Choroid plexus epithelial cell (primary cell): ENCODE measurements at regions not wholly inside any gene's neighbourhood (a gene's known extent, or its start where the extent isn't known, plus 50 kb on each side); places are given as distances from the start of the nearest gene placed in this dataset.

ENCODE experiments used
- DNase-seq: peaks from one replicate; pipeline ENCODE4 v3.0.0-alpha.2; 2010; ENCODE audit warnings: low read depth
- H3K4me3 ChIP-seq: 2 replicates; pipeline ENCODE4 v1.5.1; 2011; ENCODE audit warnings: low read depth, mild to moderate bottlenecking, control low read depth, low read length, moderate library complexity
- CTCF ChIP-seq: conservative IDR thresholded peaks from 2 replicates; pipeline ENCODE4 v1.5.1; 2011; ENCODE audit warnings: low read depth, mild to moderate bottlenecking, control low read depth, inconsistent platforms, low read length, moderate library complexity

DNA sequence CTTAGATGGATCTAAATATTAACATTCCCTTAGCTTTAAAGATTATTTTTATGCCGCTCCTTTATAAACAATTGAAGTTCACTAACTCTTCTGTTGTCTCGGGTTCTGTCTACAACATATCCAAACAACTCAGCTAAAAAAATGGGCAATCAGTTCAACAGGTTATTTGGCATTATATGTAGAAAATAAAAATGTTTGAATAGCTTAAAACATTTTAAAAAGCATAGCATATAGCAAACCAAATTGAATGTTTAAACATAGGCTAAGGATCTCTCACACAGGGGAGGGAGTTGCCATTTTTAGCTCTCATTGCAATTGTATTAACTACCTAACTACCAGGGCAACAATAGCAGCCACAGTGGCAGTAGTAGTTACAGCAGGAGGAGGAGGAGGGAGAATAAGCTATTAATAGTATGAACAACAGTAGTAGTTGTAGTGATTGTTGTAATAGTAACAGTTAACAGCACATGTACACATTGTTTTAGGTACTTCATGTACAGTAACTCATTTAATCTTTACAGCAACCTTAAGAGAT, 404.2 kb downstream of the KCNRG start:
- no peak for TF ChIP-seq CTCF
- no peak overlapping the region for H3K4me3 ChIP-seq
- DNase-seq = no peak

- no peak overlapping the region for H3K4me3 ChIP-seq
- TF ChIP-seq CTCF = no peak
- DNase-seq = no peak
These were observed 404.7 kb downstream of the KCNRG start for GRCh38 chr13:50419896-50420295.

GRCh38 chr13:50420718-50421472, 405.7 kb downstream of the KCNRG start:
- no peak for TF ChIP-seq CTCF
- DNase-seq = no peak
- no peak overlapping the region for H3K4me3 ChIP-seq

GRCh38 chr13:50421473-50422130, 406.4 kb downstream of the KCNRG start:
- no peak for TF ChIP-seq CTCF
- H3K4me3 ChIP-seq = no peak overlapping the region
- no peak for DNase-seq

DNA sequence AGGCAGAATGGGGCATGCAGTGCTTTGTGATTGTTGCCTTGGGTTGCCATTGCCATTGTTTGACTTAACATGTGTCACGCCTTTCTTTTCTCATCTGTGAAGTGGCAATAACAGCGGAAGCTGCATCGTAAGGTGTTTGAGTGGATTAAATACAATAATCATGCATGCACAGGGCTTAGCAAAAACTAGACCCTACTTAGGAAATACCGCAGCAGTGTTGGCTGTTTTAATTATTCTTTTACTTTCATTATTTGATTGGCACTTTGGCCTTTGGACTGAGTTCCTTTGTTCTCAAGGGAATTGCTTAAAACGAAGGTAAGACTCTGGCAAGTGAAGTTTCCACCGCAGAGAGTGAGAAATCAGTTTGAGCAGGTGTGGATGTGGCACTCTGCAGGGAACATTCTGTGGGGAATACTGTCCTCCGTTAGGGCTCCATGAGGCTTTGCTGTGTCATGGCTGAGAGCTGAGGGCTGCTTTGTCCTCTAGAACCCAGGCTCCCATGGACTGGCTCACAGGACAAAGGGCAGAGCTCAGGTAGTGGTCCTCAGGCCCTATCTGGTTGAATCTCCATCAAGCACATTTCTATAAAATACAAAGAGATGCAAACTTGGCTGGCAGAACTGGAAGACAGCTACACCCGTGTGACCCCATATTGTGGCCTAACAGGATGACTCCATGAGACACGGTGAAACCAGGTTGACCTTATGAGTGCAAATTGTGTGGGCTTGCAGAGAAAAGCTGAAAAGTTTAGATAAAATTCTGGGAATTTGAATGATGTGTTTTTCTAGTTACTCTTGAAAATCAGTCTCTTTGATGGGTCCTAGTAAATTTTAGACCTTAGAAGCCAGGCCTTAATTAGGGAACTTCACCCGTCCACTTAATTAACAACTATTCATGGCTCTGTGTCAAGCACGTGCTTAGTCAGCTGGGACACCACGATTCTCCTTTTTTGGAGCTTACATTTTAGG, 407.2 kb downstream of the KCNRG start:
- H3K4me3 ChIP-seq = no peak overlapping the region
- no peak for DNase-seq
- no peak for TF ChIP-seq CTCF

DNA sequence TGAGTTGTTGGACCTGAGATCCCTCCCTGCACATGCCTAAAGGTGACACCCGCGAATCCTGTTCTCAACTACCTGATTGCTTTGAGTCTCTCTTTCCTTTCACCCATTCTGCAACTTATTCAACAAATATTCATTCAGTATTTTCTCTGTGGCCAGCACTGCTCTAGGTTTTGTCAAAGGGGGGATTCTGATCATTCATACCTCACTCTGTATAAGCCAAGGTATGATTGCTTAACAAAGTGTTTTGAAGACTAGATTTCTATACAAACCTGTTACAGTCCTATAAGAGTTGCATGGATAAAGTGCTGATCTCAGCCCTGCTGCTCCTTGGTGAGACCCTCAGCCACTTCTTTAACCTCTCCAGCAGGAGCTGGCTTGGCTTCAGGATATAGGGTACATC, 409.7 kb downstream of the KCNRG start:
- DNase-seq = no peak
- no peak for TF ChIP-seq CTCF
- H3K4me3 ChIP-seq = no peak overlapping the region
